ENCODE measurements at regions not wholly inside any gene's neighbourhood (a gene's known extent, or its start where the extent isn't known, plus 50 kb on each side); places are given as distances from the start of the nearest gene placed in this dataset.

GRCh38 chr2:2839393-2839781, 508.3 kb upstream of the MYT1L start:
- Histone ChIP-seq H3K56ac (ENCODE audit: extremely low read depth, insufficient read depth, low read length) (no peak overlapping the region), H2AFZ (replicated peaks; ENCODE audit: low read length, poor library complexity) (no peak overlapping the region), H4K8ac (ENCODE audit: low read depth in 2 of 2, low read length in 2 of 2) (no peak overlapping the region), H3K4me2 (ENCODE audit: low read depth, low read length) (no peak overlapping the region), H3K27ac (ENCODE audit: insufficient read depth, low read length) (no peak overlapping the region), H2AK9ac (replicated peaks; ENCODE audit: low read depth, low read length, poor library complexity) (no peak overlapping the region), H3K9me1 (ENCODE audit: insufficient read depth, low read length) (no peaks in the 10 kb centered on the region), H4K20me1 (ENCODE audit: insufficient read depth, low read length) (no peaks in the 10 kb centered on the region), H3K14ac (replicated peaks; ENCODE audit: low read depth, low read length) (no peak overlapping the region), H3K18ac (ENCODE audit: low read depth, low read length) (no peak overlapping the region), H2BK5ac (ENCODE audit: low read depth, low read length, poor library complexity, severe bottlenecking) (no peak overlapping the region), H3K36me3 (ENCODE audit: control insufficient read depth, insufficient read depth, low read length) (no peaks in the 10 kb centered on the region), H2BK15ac (ENCODE audit: low read depth, low read length) (no peak overlapping the region), H3K9me3 (ENCODE audit: control insufficient read depth, insufficient read depth, low read length) (peaks cover 74% of the 10 kb centered on the region), H3K23ac (ENCODE audit: low read depth, low read length) (no peak overlapping the region), H4K5ac (ENCODE audit: low read depth, low read length) (no peak overlapping the region), H3K27me3 (ENCODE audit: control insufficient read depth, insufficient read depth, low read length) (no peaks in the 10 kb centered on the region), H2AK5ac (ENCODE audit: low read depth, low read length) (no peak overlapping the region), H3K4me1 (ENCODE audit: control insufficient read depth, insufficient read depth, low read length) (no peaks in the 10 kb centered on the region), H4K91ac (ENCODE audit: insufficient read depth, low read depth, low read length) (no peak overlapping the region), H3K4me3 (ENCODE audit: insufficient read depth, low read depth, low read length) (no peak overlapping the region), H2BK120ac (ENCODE audit: low read depth, low read length) (no peak overlapping the region), H3K9ac (ENCODE audit: low read depth, low read length) (no peak overlapping the region), H2BK20ac (ENCODE audit: low read depth, low read length) (no peak overlapping the region), H3K79me1 (ENCODE audit: low read depth in 1 of 2, low read length in 2 of 2) (no peaks in the 10 kb centered on the region), H3K4ac (ENCODE audit: low read depth, low read length) (no peak overlapping the region)
- ATAC-seq (ENCODE audit: low read depth) (no peak), DNase-seq (no peak)
- in situ Hi-C loops (cut with MboI; ENCODE audit: low sequenced_read_pairs) (no loop called here), dilution Hi-C loops (cut with HindIII; ENCODE audit: low sequenced_read_pairs, unreplicated experiment) (no loop called here), intact Hi-C loops (cut with micrococcal nuclease) (no loop called here)
- TF ChIP-seq MXI1 (IDR thresholded peaks at IDR 0.05; ENCODE audit: borderline replicate concordance, low read depth, low read length) (no peak), SMC3 (IDR thresholded peaks at IDR 0.05; ENCODE audit: low read depth, low read length) (no peak), RFX5 (IDR thresholded peaks at IDR 0.05; ENCODE audit: low read depth, low read length) (no peak), POLR2A (IDR thresholded peaks at IDR 0.05; ENCODE audit: low read depth, low read length) (no peak), FOS (IDR thresholded peaks at IDR 0.05; ENCODE audit: low read depth, low read length) (no peak), CHD1 (IDR thresholded peaks at IDR 0.05; ENCODE audit: low read depth, low read length) (no peak), NFE2L2 (IDR thresholded peaks at IDR 0.05; ENCODE audit: low read depth, low read length) (no peak), RAD21 (IDR thresholded peaks at IDR 0.05; ENCODE audit: low read length) (no peak), MAZ (IDR thresholded peaks at IDR 0.05; ENCODE audit: borderline replicate concordance, low read depth, low read length) (no peak), ELK1 (IDR thresholded peaks at IDR 0.05; ENCODE audit: borderline replicate concordance, low read depth, low read length) (no peak), RCOR1 (IDR thresholded peaks at IDR 0.05; ENCODE audit: insufficient replicate concordance, low read length) (no peak), CTCF (conservative IDR thresholded peaks at IDR 0.05; ENCODE audit: low read depth, low read length) (no peak), MAFK (IDR thresholded peaks at IDR 0.05; ENCODE audit: low read depth, low read length) (no peak), BHLHE40 (IDR thresholded peaks at IDR 0.05; ENCODE audit: low read depth, low read length) (no peak), CEBPB (IDR thresholded peaks at IDR 0.05; ENCODE audit: low read depth, low read length) (no peak)
- TF ChIP-seq, protein P1, sequence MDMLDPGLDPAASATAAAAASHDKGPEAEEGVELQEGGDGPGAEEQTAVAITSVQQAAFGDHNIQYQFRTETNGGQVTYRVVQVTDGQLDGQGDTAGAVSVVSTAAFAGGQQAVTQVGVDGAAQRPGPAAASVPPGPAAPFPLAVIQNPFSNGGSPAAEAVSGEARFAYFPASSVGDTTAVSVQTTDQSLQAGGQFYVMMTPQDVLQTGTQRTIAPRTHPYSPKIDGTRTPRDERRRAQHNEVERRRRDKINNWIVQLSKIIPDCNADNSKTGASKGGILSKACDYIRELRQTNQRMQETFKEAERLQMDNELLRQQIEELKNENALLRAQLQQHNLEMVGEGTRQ (IDR thresholded peaks at IDR 0.05; ENCODE audit: low read depth, low read length), result no peak
- WGBS, 2 experiments (ENCODE audit: extremely low coverage in 2 of 2, insufficient read length in 1 of 2), result 29% methylated on average over 2 of the region's 7 CpGs; no CpG with 5 or more reads in 1 of the 2 experiments
- CTCF ChIA-PET, result no interaction called here
- POLR2A ChIA-PET (ENCODE audit: unreplicated experiment), result no interaction called here
- BruUV-seq (replicated peaks), result no TSS peak
